ENCODE measurements at regions not wholly inside any gene's neighbourhood (a gene's known extent, or its start where the extent isn't known, plus 50 kb on each side); places are given as distances from the start of the nearest gene placed in this dataset.

DNA sequence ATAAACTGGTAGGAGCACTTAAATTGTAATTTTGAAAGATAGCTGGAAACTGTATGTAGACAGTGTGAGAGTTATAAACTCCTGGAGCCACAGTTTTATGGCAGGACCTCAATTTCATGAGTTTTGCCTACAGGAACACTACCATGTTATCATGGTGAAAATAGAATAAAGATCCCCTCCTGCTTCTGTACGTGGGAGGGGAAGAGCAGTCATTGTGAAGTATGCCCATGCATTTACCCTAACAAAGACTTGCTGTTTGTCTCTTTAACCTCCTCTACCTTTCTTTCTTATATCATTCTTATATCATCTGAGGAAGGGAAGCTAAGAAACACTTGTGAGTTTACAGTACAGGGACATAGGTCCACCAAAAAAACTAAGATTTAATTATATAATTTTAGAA is 327.0 kb downstream of the PCDH10 start:
- 30 to 33% methylated on average over 1 of the region's 1 CpG for WGBS, 2 donors

DNA sequence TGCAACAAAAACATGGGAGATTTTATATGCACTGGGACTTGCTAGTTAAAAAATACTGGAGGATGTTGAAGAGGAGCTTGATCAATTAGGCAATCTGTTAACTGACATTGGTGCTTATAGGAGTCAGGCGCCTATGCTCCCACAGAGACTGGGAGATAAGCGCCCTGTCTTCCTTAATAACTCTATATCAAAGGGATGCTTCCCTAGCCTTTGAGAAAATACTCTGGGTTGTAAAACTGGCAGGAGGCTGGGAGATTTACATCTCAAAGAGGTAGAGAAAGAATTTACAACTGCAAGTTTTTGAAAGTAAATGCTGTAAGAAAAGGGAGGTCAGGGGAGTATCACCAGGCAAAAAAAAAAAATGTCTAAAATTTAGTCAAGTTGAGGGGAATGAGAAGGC is 325.4 kb downstream of the PCDH10 start:
- TF ChIP-seq, protein P1, sequence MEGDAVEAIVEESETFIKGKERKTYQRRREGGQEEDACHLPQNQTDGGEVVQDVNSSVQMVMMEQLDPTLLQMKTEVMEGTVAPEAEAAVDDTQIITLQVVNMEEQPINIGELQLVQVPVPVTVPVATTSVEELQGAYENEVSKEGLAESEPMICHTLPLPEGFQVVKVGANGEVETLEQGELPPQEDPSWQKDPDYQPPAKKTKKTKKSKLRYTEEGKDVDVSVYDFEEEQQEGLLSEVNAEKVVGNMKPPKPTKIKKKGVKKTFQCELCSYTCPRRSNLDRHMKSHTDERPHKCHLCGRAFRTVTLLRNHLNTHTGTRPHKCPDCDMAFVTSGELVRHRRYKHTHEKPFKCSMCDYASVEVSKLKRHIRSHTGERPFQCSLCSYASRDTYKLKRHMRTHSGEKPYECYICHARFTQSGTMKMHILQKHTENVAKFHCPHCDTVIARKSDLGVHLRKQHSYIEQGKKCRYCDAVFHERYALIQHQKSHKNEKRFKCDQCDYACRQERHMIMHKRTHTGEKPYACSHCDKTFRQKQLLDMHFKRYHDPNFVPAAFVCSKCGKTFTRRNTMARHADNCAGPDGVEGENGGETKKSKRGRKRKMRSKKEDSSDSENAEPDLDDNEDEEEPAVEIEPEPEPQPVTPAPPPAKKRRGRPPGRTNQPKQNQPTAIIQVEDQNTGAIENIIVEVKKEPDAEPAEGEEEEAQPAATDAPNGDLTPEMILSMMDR (IDR thresholded peaks at IDR 0.05): no peak
- DNase-seq (no peak), ATAC-seq (no peak)
- intact Hi-C loops (cut with DNase I): no loop called here
- no peak overlapping the region for H3K27ac ChIP-seq
- H3K9me3 ChIP-seq: no peaks in the 10 kb centered on the region
- no peaks in the 10 kb centered on the region for H3K4me1 ChIP-seq
- no peaks in the 10 kb centered on the region for H3K36me3 ChIP-seq
- no peaks in the 10 kb centered on the region for H3K27me3 ChIP-seq
- WGBS, 2 donors: 63 to 70% methylated on average over 2 of the region's 2 CpGs
- H3K4me3 ChIP-seq: no peak overlapping the region

More for the DNA sequence above, 327.0 kb downstream of the PCDH10 start:
- intact Hi-C loops (cut with DNase I): no loop called here
- TF ChIP-seq, protein P1 (IDR thresholded peaks at IDR 0.05): no peak
- no peak overlapping the region for H3K4me3 ChIP-seq
- H3K4me1 ChIP-seq: no peaks in the 10 kb centered on the region
- no peak for ATAC-seq
- H3K27me3 ChIP-seq: no peaks in the 10 kb centered on the region
- no peaks in the 10 kb centered on the region for H3K36me3 ChIP-seq
- no peak overlapping the region for H3K27ac ChIP-seq
- H3K9me3 ChIP-seq: no peaks in the 10 kb centered on the region
- DNase-seq: no peak

- TF ChIP-seq, protein P1 (IDR thresholded peaks at IDR 0.05): no peak
- Histone ChIP-seq H3K27ac (no peak overlapping the region), H3K4me3 (no peak overlapping the region), H3K4me1 (no peaks in the 10 kb centered on the region), H3K27me3 (no peaks in the 10 kb centered on the region), H3K36me3 (no peaks in the 10 kb centered on the region), H3K9me3 (no peaks in the 10 kb centered on the region)
- DNase-seq (no peak), ATAC-seq (no peak)
- WGBS, 2 donors: 18 to 40% methylated on average over 1 of the region's 1 CpG
- intact Hi-C loops (cut with DNase I): no loop called here
Observed at GRCh38 chr4:133472244-133472643, 323.1 kb downstream of the PCDH10 start.

DNA sequence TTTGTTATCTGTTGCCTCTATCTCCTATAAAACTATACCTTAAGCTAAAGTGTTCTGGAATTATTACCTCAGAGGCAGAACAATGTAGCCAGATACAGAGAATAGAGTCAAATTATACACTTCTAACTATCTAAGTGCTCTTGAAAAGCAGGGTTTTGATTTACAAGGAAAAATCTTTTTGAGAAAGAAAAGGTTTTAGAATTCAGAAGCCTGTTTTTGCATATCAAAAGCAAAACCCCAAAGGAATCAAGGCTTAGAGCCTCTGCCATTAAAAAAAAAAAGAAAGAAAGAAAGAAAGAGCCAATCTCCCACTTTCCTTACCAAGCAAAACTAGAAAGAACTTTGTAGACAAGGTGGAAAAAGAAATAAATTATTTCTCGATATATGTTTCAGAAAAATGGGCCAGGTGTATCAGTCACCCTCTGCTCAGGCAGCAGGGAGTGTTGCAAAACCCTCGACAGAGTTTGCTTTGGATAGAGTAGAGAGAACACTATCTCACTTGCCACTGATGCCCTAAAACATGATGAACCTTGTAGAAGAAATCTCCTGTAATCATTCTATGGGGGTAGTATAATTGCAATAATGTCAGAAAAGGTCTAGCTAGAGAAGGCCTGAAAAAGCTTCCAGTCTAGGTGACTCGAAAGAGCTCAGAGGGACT is 318.3 kb downstream of the PCDH10 start:
- no peak for ATAC-seq
- no peaks in the 10 kb centered on the region for H3K36me3 ChIP-seq
- 69 to 70% methylated on average over 3 of the region's 3 CpGs for WGBS, 2 donors
- no peaks in the 10 kb centered on the region for H3K9me3 ChIP-seq
- H3K4me3 ChIP-seq: no peak overlapping the region
- no peak for DNase-seq
- TF ChIP-seq, protein P1 (IDR thresholded peaks at IDR 0.05): no peak
- no peaks in the 10 kb centered on the region for H3K27me3 ChIP-seq
- intact Hi-C loops (cut with DNase I): no loop called here
- H3K4me1 ChIP-seq: no peaks in the 10 kb centered on the region
- no peak overlapping the region for H3K27ac ChIP-seq
